ENCODE measurements at regions not wholly inside any gene's neighbourhood (a gene's known extent, or its start where the extent isn't known, plus 50 kb on each side); places are given as distances from the start of the nearest gene placed in this dataset.

DNA sequence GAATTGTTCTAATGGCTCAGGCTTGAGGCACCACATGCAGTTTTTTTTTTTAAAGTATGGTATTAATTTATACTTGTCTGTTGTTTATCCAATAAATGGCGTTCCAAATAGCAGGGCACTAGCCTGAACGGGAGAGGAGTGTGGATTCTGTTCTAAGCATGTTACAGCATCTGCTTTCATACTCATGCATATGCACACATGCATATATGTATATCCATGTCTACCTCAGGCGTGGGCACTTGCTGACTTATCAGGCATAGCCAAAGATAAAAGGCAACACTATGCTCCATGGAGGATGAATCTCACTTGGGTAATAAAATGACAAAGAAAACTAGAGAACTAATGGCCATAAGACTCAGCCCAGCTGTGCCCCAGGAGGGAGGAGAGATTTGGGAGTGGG lies 393.8 kb downstream of the GADD45G start:
- Histone ChIP-seq H3K9ac (ENCODE audit: low read depth, low read length) (no peak overlapping the region), H3K9me3 (ENCODE audit: control insufficient read depth, insufficient read depth, low read length) (no peaks in the 10 kb centered on the region), H3K36me3 (ENCODE audit: insufficient read depth, low read length) (no peaks in the 10 kb centered on the region), H3K4me1 (ENCODE audit: insufficient read depth, low read length) (peaks cover 16% of the 10 kb centered on the region)

DNA sequence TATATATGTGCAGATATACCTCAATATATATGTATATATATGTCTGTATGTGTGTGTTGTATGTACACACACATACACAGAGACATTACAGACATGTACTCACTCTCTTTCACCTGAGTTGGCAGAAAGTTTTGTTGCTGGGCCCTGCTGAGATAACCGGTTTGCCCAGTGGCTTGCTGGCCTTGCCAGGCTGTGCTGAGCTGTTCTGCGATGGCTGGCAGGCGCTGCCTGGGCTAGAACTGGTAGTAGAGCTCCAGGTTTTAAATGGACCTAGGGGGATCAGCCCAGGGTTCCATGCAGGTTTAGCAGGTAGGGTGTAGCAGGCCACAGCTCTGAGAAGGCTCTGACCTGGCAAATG lies 394.3 kb downstream of the GADD45G start:
- peaks cover 16% of the 10 kb centered on the region for H3K4me1 ChIP-seq (ENCODE audit: insufficient read depth, low read length)
- no peak overlapping the region for H3K9ac ChIP-seq (ENCODE audit: low read depth, low read length)
- H3K9me3 ChIP-seq (ENCODE audit: control insufficient read depth, insufficient read depth, low read length) = no peaks in the 10 kb centered on the region
- no peaks in the 10 kb centered on the region for H3K36me3 ChIP-seq (ENCODE audit: insufficient read depth, low read length)

DNA sequence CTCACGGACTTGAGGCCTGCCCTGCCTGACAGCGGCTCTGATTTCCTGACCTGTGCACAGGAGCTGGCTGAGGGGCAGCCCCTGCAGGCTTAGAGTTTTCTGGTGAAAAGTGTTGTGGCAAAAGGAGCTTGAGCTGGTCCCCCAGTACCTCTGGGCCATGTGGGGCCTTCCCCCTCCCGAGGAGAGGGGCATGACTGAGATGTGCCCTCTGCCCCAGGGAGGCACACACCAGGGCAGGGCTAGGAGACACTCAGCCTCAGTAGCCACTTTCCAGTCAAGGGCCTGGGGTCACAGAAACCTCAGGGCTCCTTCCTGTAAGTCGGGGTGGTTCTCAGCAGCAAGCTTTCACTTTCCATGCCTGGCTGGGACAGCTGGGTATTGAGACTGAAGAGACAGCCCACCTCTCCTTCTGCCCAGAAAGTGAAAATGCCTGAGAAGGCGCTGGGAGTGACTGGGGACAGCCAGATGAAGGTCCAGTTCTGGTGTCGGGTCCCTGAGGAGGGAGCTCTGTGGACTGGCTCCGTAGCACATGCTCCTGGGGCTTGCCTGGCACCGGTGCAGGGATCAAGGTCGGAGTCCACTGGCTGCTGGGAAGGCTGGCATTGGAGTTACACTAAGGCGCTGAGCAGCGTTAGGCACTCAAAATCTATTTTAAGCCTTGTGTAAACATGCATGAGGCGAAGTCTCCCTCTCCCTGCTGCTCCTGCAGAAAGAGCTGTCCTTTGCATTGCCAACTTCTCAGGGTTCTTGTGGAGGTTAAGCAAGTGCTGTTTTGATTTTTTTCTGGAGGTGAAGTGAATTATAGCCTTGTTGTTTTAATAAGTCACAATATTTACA lies 394.9 kb downstream of the GADD45G start:
- H3K4me1 ChIP-seq (ENCODE audit: insufficient read depth, low read length) = peaks cover 10% of the 10 kb centered on the region; the same call in 1 of the 2 replicates
- no peaks in the 10 kb centered on the region for H3K9me3 ChIP-seq (ENCODE audit: control insufficient read depth, insufficient read depth, low read length)
- H3K36me3 ChIP-seq (ENCODE audit: insufficient read depth, low read length) = no peaks in the 10 kb centered on the region
- no peak overlapping the region for H3K9ac ChIP-seq (ENCODE audit: low read depth, low read length)

- 0 out of 2 replicates have a peak, but pooled peaks cover 8% of the 10 kb centered on the region for H3K4me1 ChIP-seq (ENCODE audit: insufficient read depth, low read length)
- no peaks in the 10 kb centered on the region for H3K36me3 ChIP-seq (ENCODE audit: insufficient read depth, low read length)
- no peak overlapping the region for H3K9ac ChIP-seq (ENCODE audit: low read depth, low read length)
- 0 out of 2 replicates have a peak, but pooled peaks cover 2% of the 10 kb centered on the region for H3K9me3 ChIP-seq (ENCODE audit: control insufficient read depth, insufficient read depth, low read length)
Measured at GRCh38 chr9:90000925-90001324, 396.1 kb downstream of the GADD45G start.

GRCh38 chr9:90001747-90002146 lies 396.9 kb downstream of the GADD45G start:
- 0 out of 2 replicates have a peak, but pooled peaks cover 8% of the 10 kb centered on the region for H3K4me1 ChIP-seq (ENCODE audit: insufficient read depth, low read length)
- H3K9me3 ChIP-seq (ENCODE audit: control insufficient read depth, insufficient read depth, low read length) = 0 out of 2 replicates have a peak, but pooled peaks cover 2% of the 10 kb centered on the region
- no peak overlapping the region for H3K9ac ChIP-seq (ENCODE audit: low read depth, low read length)
- no peaks in the 10 kb centered on the region for H3K36me3 ChIP-seq (ENCODE audit: insufficient read depth, low read length)

DNA sequence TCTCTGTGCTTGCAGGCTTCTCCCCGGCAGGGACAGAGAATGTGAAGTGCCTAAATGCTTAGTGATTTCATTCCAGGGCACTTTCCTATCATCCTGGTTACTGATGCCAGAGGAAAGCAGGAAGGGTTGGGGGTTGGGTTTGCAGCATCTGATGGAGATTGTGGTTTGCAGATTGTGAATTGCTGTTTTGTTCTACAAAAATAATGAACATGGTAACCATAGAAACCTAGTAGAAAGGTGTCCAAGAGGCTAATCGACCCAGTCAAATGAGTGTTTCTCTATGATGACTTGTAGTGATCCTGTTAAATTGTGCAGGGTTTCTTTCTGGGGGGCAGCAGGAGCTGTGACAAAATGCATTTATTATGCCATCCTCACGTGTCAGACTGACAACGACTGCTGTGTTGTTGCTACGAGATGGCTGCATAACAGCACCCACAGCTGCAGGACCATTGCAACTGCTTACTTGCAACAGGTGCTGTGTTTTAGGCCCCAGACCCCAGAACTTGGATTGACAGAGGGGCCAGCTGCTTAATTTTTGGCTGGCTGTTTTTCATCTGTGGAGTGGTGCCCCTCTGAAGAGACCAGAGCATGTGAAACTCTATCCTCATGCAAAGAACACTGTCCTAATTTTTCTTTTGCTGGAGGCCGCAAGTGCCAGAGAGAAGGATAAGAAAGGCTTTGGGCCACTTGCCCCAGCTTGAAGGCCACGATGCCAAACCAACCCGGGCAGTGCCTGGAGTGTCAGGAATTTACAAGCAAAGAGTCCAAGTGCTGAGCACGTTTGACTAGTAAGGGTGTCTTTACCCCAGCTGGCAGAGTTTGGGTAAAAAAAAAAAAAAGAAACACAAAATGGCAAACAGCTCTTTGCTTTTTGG lies 397.8 kb downstream of the GADD45G start:
- no peaks in the 10 kb centered on the region for H3K36me3 ChIP-seq (ENCODE audit: insufficient read depth, low read length)
- H3K9me3 ChIP-seq (ENCODE audit: control insufficient read depth, insufficient read depth, low read length) = 0 out of 2 replicates have a peak, but pooled peaks cover 2% of the 10 kb centered on the region
- peaks cover 10% of the 10 kb centered on the region; the same call in 1 of the 2 replicates for H3K4me1 ChIP-seq (ENCODE audit: insufficient read depth, low read length)
- H3K9ac ChIP-seq (ENCODE audit: low read depth, low read length) = no peak overlapping the region

- H3K9ac ChIP-seq (ENCODE audit: low read depth, low read length) = no peak overlapping the region
- H3K36me3 ChIP-seq (ENCODE audit: insufficient read depth, low read length) = no peaks in the 10 kb centered on the region
- 0 out of 2 replicates have a peak, but pooled peaks cover 2% of the 10 kb centered on the region for H3K9me3 ChIP-seq (ENCODE audit: control insufficient read depth, insufficient read depth, low read length)
- H3K4me1 ChIP-seq (ENCODE audit: insufficient read depth, low read length) = peaks cover 14% of the 10 kb centered on the region
Measured at GRCh38 chr9:90005388-90005787, 400.6 kb downstream of the GADD45G start.

DNA sequence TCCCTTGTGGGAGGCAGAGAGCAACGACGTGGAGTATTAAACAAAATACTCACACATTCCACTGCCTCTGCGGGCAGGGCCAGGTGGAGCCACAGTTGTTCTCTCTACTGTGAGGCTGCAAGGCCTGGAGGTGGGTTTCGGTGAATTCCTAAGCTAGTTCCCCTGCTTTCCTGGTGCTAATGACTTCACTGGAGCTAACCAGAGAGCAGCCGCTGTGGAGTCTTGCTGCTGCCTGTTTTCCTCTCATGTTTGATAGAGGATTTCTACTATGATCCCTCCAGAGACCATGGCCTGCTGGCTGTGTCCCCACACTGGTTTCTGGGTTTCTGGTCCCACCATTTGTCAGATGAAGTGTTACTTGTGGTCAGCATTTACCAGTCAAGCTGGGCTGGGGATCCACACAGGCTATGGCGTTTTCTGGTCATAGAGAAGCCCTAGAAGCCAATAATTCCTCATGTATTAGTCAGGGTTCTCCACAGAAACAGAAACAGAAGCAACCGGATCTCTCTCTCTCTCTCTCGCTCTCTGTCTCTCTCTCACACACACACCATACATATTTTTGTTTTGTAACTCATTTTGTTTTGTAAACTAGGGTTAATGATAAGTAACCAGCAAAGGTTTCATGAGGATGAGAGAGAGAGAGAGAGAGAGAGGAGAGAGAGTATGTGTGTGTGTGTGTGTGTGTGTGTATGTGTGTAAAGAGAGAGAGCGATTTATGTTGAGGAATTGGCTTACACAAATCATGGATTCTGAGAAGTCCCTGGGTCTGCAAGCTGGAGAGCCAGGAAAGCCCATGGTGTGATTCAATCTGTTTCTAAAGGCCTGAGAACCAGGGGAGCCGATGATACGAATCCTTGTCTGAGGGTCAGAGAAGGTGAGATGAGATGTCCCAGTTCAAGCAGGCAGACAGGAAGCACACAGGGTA lies 403.0 kb downstream of the GADD45G start:
- no peak overlapping the region for H3K9ac ChIP-seq (ENCODE audit: low read depth, low read length)
- H3K9me3 ChIP-seq (ENCODE audit: control insufficient read depth, insufficient read depth, low read length) = 0 out of 2 replicates have a peak, but pooled peaks cover 2% of the 10 kb centered on the region
- H3K4me1 ChIP-seq (ENCODE audit: insufficient read depth, low read length) = peaks cover 14% of the 10 kb centered on the region
- H3K36me3 ChIP-seq (ENCODE audit: insufficient read depth, low read length) = no peaks in the 10 kb centered on the region

- Histone ChIP-seq H3K36me3 (ENCODE audit: insufficient read depth, low read length) (no peaks in the 10 kb centered on the region), H3K9ac (ENCODE audit: low read depth, low read length) (no peak overlapping the region), H3K4me1 (ENCODE audit: insufficient read depth, low read length) (peaks cover 14% of the 10 kb centered on the region), H3K9me3 (ENCODE audit: control insufficient read depth, insufficient read depth, low read length) (0 out of 2 replicates have a peak, but pooled peaks cover 2% of the 10 kb centered on the region)
Measured at GRCh38 chr9:90009447-90009846, 404.6 kb downstream of the GADD45G start.

GRCh38 chr9:90010793-90011192 lies 406.0 kb downstream of the GADD45G start:
- H3K9me3 ChIP-seq (ENCODE audit: control insufficient read depth, insufficient read depth, low read length) = no peaks in the 10 kb centered on the region
- H3K4me1 ChIP-seq (ENCODE audit: insufficient read depth, low read length) = peaks cover 14% of the 10 kb centered on the region
- H3K9ac ChIP-seq (ENCODE audit: low read depth, low read length) = no peak overlapping the region
- no peaks in the 10 kb centered on the region for H3K36me3 ChIP-seq (ENCODE audit: insufficient read depth, low read length)

DNA sequence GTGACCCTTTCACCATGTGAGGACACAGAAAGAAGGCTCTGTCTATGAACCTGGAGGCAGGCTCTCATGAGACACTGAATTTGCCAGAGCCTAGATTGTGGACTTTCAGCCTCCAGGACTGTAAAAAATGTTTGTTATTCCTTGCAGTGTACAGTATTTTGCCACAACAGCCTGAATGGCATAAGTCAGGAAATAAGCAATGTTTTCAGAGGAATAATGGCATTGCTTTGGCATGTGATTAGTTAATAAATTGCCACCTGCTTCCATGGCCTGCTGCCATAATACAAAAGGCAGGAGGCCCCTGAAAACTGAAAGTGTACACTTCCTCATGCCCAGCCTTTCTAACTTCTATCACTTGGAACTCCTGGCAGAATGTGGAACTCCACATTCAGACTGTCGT lies 408.1 kb downstream of the GADD45G start:
- H3K4me1 ChIP-seq (ENCODE audit: insufficient read depth, low read length) = peaks cover 8% of the 10 kb centered on the region

DNA sequence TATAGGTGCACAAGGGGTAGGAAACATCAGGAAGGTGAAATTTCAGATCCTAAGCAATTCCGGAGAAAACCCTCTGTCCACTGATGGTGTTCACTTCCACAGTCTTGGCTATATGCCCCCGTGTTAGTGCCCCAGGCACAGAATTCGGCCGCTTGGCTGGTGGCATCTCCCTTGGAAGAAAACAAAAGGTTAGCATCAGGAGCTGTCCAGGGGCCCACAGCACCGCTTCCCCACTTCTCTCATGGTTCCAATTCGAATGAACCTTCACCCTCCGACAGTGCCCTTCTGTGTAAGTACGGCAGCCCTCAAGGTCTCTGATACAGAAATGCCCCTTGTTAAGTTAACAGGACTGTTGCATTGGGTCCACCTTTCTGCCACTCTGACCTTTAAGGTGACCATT lies 409.0 kb downstream of the GADD45G start:
- H3K9ac ChIP-seq (ENCODE audit: low read depth, low read length) = no peak overlapping the region
- H3K4me1 ChIP-seq (ENCODE audit: insufficient read depth, low read length) = 0 out of 2 replicates have a peak, but pooled peaks cover under 1% of the 10 kb centered on the region
- H3K36me3 ChIP-seq (ENCODE audit: insufficient read depth, low read length) = no peaks in the 10 kb centered on the region
- H3K9me3 ChIP-seq (ENCODE audit: control insufficient read depth, insufficient read depth, low read length) = no peaks in the 10 kb centered on the region

More for the DNA sequence above, 408.1 kb downstream of the GADD45G start:
- no peak overlapping the region for H3K9ac ChIP-seq (ENCODE audit: low read depth, low read length)
- H3K9me3 ChIP-seq (ENCODE audit: control insufficient read depth, insufficient read depth, low read length) = no peaks in the 10 kb centered on the region
- H3K36me3 ChIP-seq (ENCODE audit: insufficient read depth, low read length) = no peaks in the 10 kb centered on the region

DNA sequence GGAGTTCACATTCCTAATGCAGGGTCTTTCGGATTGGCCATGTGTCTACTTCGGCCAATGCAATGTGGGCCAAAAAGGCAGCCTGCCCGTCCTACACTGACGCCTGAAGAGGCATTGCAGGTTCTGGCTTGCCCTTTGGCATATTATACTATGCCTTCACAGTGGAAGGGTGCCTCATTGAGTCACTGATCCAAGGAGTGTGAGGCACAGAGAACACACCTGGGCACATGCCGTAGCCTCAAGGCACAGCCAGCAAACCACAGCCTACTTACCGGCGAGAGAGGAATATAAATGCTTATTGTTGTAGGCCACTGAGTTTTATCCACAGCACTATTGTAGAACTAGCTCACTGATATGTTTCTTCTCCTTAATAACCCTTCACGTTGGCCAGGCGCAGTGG lies 409.6 kb downstream of the GADD45G start:
- H3K9ac ChIP-seq (ENCODE audit: low read depth, low read length) = no peak overlapping the region
- H3K9me3 ChIP-seq (ENCODE audit: control insufficient read depth, insufficient read depth, low read length) = no peaks in the 10 kb centered on the region
- H3K4me1 ChIP-seq (ENCODE audit: insufficient read depth, low read length) = no peaks in the 10 kb centered on the region
- no peaks in the 10 kb centered on the region for H3K36me3 ChIP-seq (ENCODE audit: insufficient read depth, low read length)

- no peaks in the 10 kb centered on the region for H3K4me1 ChIP-seq (ENCODE audit: insufficient read depth, low read length)
- no peaks in the 10 kb centered on the region for H3K9me3 ChIP-seq (ENCODE audit: control insufficient read depth, insufficient read depth, low read length)
- H3K36me3 ChIP-seq (ENCODE audit: insufficient read depth, low read length) = no peaks in the 10 kb centered on the region
Measured at GRCh38 chr9:90016272-90016671, 411.5 kb downstream of the GADD45G start.

More at GRCh38 chr9:90016272-90016671, 411.5 kb downstream of the GADD45G start:
- H3K9ac ChIP-seq (ENCODE audit: low read depth, low read length) = no peak overlapping the region

Measured in ES-I3 (cell line).